SK-N-SH treated with all-trans-retinoic acid at 6 μM for 48 hours (cell line): ENCODE measurements at regions not wholly inside any gene's neighbourhood (a gene's known extent, or its start where the extent isn't known, plus 50 kb on each side); places are given as distances from the start of the nearest gene placed in this dataset.

Source experiments
- ARNTL ChIP-seq: fragments of 450-650 bp; formaldehyde crosslinking; IDR thresholded peaks from 2 replicates; pipeline ENCODE4 v1.5.0; 2020; ENCODE audit warnings: low read depth, mild to moderate bottlenecking, moderate library complexity, borderline replicate concordance
- BACH2 ChIP-seq: fragments of 250-450 bp; sonication (Bioruptor Pico); IDR thresholded peaks from 2 replicates; pipeline ENCODE4 v1.9.0; 2021; ENCODE audit warnings: mild to moderate bottlenecking, borderline replicate concordance
- PATZ1 ChIP-seq: fragments of 250-450 bp; sonication (Bioruptor Pico); IDR thresholded peaks from 2 replicates; pipeline ENCODE4 v1.8.0; 2020; ENCODE audit warnings: mild to moderate bottlenecking, moderate library complexity, borderline replicate concordance
- POU6F1 ChIP-seq: fragments of 250-450 bp; sonication (Bioruptor Pico); IDR thresholded peaks from 2 replicates; pipeline ENCODE4 v1.8.0; 2021; ENCODE audit warnings: low read depth, mild to moderate bottlenecking, moderate library complexity, borderline replicate concordance
- PPARA ChIP-seq: fragments of 250-450 bp; sonication (Bioruptor Pico); IDR thresholded peaks from 2 replicates; pipeline ENCODE4 v1.5.0; 2020; ENCODE audit warnings: mild to moderate bottlenecking, borderline replicate concordance
- TOX ChIP-seq: fragments of 250-450 bp; sonication (Bioruptor Pico); IDR thresholded peaks from 2 replicates; pipeline ENCODE4 v1.8.0; 2021; ENCODE audit warnings: mild to moderate bottlenecking, moderate library complexity, borderline replicate concordance
- ZC3H10 ChIP-seq: fragments of 250-450 bp; sonication (Bioruptor Pico); IDR thresholded peaks from 2 replicates; pipeline ENCODE4 v1.5.1; 2021; ENCODE audit warnings: mild to moderate bottlenecking, moderate library complexity
- ZFP3 ChIP-seq: fragments of 250-450 bp; sonication (Bioruptor Pico); IDR thresholded peaks from 2 replicates; pipeline ENCODE4 v1.5.0; 2020; ENCODE audit warnings: mild to moderate bottlenecking, moderate library complexity
- ZFP30 ChIP-seq: fragments of 450-650 bp; formaldehyde crosslinking; IDR thresholded peaks from 2 replicates; pipeline ENCODE4 v1.5.0; 2022; ENCODE audit warnings: mild to moderate bottlenecking, moderate library complexity

GRCh38 chrX:39736216-39737211 is 361.2 kb downstream of the BCOR start:
- TF ChIP-seq POU6F1 (CRISPR knock-in tag) (no peak), ZC3H10 (CRISPR knock-in tag) (no peak), BACH2 (no peak), PPARA (CRISPR knock-in tag) (no peak), PATZ1 (CRISPR knock-in tag) (no peak), ARNTL (CRISPR knock-in tag) (no peak), TOX (CRISPR knock-in tag) (no peak), ZFP3 (no peak), ZFP30 (CRISPR knock-in tag) (no peak)
